ENCODE measurements at regions not wholly inside any gene's neighbourhood (a gene's known extent, or its start where the extent isn't known, plus 50 kb on each side); places are given as distances from the start of the nearest gene placed in this dataset.
"Not testable (repeated sequence)": the region's sequence is repeated elsewhere in the genome, so short reads cannot be mapped to it uniquely, and the experiment has no call there.

DNA sequence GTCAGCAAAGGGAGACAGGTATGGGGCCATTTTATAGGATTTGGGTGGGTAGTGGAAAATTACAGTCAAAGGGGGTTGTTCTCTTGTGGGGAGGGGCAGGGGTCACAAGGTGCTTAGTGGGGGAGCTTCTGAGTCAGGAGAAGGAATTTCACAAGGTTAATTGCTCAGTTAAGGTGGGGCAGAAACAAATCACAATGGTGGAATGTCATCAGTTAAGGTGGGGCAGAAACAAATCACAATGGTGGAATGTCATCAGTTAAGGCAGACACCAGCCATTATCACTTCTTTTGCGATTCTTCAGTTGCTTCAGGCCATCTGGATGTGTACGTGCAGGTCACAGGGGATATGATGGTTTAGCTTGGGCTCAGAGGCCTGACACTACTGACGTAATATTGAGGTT is 1077.6 kb downstream of the DNAJB9 start:
- not testable (repeated sequence) for DNase-seq

DNA sequence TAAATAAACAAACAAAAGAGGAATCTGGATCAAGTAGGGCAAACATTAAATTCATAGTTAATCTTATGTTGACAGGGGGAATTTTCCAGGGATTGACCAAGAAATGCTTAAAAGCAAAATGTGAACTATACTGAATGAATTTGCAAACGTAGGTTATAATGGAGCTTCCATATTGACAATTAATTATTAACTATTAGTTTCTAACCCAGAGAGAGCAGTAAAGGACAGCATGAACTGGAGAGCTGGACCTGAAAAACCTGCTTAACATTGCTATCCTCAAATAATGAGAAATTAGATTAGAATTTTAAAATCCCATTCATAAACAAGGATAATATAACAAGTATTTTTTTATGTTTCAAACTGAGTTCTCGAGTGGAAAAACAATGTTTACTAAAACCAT is 1089.6 kb downstream of the DNAJB9 start:
- no peak for DNase-seq

DNA sequence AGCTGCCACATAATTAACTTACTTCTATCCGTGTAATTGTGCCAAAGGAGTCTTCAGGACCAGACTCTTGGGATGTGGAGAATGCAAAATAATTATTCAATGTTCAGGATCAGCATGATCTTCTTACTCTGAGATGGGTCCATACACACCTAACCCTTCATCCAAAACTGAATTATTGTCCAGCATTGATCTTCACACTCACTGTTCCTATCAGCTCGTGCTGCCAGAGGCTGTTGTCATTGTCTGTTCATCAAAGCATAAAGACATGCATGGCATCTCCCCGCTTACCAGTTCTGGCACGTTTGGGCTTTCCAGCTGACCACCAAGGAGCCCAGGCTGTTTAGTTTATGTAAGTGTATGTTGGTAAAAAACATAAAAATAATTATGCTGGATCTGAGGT is 1090.7 kb downstream of the DNAJB9 start:
- no peak for DNase-seq

DNA sequence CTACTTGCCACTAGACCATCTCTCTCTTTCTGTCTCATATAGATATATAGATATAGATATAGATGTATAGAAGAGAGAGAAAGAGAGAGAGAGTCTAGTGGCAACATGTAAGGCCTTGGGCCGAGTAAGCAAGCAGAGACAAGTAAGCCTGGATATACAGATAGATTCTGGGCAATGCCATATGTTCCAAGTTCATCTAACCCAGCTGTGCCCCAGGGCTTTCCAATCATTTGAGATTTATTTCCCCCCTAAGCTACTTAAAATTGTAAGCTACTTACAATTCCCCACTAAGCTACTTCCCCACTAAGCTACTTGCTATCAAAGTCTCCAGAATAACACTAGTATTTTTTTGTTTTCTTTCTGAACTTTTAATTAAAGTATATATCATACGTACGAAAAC is 1094.1 kb downstream of the DNAJB9 start:
- DNase-seq = no peak

DNA sequence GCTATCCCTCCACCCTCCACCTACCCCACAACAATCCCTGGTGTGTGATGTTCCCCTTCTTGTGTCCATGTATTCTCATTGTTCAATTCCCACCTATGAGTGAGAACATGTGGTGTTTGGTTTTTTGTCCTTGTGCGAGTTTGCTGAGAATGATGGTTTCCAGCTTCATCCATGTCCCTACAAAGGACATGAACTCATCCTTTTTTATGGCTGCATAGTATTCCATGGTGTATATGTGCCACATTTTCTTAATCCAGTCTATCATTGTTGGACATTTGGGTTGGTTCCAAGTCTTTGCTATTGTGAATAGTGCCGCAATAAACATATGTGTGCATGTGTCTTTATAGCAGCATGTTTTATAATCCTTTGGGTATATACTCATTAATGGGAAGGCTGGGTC is 1117.6 kb downstream of the DNAJB9 start:
- DNase-seq = not testable (repeated sequence)

DNA sequence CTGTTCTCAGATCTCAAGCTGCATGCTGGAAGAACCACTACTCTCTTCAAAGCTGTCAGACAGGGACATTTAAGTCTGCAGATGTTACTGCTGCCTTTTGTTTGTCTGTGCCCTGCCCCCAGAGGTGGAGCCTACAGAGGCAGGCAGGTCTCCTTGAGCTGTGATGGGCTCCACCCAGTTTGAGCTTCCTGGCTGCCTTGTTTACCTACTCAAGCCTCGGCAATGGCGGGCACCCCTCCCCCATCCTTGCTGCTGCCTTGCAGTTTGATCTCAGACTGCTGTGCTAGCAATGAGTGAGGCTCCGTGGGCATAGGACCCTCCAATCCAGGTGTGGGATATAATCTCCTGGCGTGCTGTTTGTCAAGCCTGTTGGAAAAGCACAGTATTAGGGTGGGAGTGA is 1122.9 kb downstream of the DNAJB9 start:
- not testable (repeated sequence) for DNase-seq

DNA sequence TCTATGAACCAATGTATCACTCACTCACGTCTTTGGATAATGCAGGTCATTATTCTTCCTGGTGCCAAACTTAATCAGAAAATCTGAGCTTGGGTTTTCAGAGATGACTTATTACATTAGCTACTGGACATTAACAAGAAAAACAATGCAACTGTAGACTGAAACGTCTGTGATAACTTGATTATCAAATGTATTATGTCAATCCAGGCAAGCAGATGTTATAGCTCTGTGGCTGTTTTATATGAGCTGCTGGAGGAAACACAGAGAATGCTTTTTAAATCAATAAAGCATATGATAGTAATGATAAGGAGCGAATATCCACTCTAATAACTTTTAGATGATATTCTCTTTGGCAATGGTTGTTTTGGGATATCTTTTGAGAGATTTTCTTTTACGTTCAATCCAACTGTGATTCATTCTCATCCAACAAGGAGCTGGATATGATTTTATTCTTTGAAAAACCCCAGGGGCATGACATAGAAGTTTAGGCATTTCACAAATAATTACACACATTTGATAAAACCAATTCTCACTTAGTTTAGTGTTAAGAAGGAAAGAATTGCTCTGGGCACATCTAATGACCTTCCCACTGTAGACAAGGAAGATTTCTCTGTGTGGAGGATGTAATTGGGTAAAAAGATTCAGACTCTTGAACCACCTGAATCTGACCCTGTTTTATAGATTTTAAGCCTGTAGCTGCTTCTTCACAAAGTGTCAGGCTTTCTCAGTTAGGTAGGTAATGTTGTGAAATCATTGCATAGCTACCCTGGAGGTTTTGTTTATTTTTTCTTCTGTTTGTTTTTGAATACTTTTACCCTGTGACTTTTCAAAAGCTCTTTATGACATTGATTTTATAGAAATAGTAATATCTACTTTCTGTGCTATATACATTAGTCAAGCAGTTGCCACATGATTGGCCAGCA is 1124.7 kb downstream of the DNAJB9 start:
- no peak for DNase-seq

DNA sequence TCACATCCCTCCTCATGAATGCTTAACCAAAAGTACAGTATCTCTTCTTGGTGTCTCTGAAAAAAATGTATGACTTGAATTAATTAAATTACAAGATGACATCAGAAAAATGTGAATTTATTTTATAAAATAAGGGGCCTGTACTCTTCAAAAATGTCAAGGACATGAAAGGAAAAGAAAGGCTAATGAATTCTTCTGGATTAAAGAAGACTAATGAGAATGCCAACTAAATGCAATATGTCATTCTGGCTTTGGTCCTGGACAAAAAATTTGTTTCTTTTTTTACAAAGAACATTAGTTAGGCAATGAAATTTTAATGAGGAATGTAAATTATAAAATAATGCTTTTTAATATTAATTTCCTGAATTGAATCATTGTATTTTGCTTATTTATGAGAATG is 1125.7 kb downstream of the DNAJB9 start:
- DNase-seq = no peak

DNA sequence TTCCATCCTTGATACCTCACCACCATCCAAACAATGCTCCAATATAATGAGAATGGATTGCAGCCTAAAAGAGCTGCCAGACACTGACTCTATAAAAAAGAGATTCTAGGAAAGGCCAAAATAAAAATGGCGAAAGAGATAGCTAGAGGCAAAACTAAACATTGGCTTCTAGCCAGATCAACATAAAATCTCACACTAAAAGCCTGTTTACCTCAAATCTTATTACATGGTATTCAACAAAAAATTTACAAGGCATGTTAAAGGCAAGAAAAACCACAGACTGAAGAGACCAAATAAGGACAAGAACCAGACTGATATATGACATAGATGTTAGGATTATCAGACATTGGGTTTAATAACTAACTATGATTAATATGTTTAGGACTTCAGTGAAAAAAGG is 1127.0 kb downstream of the DNAJB9 start:
- DNase-seq = no peak

DNA sequence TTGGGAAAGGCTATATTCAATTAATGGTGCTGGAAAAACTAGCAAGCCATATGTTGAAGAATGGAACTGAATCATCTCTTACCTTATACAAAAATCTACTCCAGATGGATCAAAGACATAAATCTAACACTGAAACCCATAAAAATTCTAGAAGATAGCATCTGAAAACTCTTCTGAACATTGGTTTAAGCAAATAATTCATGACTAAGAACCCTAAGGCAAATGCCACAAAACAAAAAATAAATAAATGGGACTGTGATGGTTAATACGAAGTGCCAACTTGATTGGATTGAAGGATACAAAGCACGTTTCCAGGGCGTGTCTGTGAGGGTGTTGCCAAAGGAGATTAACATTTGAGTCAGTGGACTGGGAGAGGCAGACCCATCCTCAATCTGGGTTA is 1130.0 kb downstream of the DNAJB9 start:
- no peak for DNase-seq

DNA sequence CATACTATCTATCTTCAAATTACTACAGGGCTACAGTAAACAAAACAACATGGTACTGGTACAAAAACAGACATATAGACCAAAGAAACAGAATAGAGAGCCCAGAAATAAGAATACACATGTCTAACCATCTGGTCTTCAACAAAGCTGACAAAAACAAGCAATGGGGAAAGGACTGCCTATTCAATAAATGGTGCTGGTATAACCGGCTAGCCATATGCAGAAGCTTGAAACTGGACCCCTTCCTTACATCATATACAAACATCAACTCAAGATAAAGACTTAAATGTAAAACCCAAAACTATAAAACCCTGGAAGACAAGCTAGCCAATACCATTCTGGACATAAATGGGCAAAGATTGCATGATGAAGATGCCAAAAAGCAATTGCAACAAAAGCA is 1143.7 kb downstream of the DNAJB9 start:
- no peak for DNase-seq

DNA sequence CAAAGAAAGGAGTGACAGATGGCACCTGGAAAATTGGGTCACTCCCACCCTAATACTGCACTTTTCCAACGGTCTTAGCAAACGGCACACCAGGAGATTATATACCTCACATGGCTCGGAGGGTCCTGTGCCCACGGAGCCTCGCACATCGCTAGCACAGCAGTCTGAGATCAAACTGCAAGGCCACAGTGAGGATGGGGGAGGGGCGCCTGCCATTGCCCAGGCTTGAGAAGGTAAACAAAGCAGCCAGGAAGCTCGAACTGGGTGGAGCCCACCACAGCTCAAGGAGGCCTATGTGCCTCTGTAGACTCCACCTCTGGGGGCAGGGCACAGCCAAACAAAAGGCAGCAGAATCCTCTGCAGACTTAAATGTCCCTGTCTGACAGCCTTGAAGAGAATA is 1149.7 kb downstream of the DNAJB9 start:
- not testable (repeated sequence) for DNase-seq

DNA sequence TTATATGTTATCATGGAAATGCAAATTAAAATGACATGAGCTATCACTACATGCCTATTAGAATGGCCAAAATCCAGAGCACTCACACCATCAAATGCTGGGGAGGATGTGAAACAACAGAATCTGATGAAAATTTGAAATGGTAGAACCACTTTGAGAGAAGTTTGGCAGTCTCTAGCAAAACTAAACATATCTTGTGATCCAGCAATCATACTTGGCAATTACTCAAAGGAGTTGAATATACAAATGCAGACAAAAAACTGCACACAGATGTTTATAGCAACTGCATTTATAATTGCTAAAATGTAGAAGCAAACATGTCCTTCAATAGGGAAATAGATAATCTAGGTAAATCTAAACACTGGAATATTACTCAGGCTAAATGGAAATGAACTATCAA is 1164.9 kb downstream of the DNAJB9 start:
- DNase-seq = no peak

DNA sequence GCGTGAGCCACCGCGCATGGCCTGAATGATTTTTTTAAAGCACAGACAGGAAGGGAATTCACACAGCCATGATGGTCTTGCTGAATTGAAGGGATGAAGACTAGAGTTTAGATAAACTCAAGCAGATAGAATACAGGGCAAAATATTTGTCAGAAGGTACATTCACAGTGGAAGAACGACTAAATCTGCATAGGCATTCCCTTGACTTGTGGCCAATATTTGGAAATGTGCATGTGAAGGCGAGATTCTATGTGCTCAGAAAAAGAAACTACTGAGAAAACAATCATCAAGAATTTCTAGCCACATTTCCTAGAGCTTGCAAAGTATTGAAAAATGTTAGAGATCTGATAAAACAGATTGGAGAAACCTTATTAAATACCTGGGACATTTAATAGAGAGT is 1166.2 kb downstream of the DNAJB9 start:
- DNase-seq = no peak

DNA sequence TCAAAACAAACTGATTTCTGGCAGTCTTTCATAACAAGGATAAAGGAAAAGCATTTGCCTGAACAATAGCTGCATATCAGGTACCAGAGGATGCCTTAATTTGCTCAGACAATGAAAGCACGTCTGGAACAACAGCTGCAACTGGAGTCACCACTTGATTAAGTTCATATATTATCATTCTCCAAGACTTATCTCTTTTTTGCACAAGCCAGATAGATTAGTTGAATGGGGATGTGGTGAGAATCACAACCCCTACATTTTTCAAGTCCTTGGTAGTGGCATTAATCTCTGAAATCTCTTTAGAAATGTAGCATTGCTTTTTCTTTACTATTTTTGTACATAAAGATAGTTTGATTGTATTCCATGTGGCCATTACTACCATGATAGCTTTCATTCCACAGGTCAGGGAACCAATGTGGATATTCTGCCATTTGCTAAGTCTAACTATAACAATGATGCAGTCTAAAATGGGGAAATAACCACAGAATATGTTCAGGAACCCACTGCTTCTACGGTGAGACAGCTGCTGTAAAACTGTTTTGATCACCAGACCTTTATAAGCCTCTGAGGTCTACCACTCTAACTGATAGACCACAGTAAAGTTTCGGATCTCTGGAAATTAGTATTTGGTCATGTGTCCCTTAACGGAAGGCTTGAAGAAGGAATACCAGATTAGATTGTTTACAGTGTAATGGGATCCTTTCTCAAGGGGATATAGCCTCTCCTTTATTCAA is 1176.2 kb downstream of the DNAJB9 start:
- DNase-seq = no peak

DNA sequence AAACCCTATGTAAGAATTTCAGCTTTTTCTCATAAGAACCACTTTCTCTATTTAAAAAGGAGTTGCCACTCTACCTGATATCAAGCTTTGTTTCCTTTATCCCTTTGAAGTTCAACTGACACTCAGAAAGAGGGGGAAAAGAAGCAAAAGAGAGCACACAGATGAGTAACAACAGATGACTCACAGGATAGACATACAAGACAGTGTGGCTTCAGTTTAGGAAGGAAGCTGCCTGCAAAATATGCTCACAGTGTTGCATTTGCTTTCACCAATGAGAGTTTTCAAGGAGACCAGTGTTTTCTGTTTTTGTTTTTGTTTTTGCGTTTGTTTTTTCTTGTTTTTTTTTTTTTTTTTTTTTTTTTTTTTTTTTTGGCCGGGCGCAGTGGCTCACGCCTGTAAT is 1181.6 kb downstream of the DNAJB9 start:
- no peak for DNase-seq

DNA sequence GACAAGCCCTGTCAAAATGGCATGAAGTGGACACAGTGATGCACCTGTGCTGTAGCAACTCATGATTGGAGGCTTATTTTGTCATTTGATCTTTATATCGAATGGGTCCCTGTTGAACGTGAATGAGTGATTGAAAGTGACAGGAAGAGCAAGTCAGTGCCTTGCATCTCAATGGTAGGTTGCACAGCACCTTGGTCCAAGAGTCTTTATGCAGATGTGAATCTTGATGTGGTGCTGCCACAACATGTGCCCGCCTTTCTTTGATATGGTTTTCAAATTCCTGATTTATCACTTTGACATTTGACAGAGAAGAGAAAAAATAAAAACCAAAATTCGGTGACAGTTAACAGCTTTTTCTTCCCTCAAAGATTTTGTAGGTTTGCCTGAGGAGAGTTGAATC is 1182.4 kb downstream of the DNAJB9 start:
- DNase-seq = no peak

DNA sequence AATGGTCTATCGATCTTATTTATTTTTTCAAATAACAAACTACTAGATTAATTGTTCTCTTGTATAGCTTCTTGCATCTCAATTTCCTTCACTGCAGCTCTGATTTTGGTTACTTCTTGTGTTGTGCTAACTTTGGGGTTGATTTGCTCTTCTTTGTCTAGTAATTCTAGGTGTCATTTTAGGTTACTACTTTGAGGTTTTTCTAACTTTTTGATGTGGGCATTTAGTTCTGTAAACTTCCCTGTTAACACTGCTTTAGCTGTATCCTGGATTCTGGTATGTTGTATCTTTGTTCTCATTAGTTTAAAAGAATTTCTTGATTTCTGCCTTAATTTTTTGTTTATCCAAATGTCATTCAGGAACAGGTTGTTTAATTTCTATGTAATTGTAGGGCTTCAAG is 1188.0 kb downstream of the DNAJB9 start:
- no peak for DNase-seq

DNA sequence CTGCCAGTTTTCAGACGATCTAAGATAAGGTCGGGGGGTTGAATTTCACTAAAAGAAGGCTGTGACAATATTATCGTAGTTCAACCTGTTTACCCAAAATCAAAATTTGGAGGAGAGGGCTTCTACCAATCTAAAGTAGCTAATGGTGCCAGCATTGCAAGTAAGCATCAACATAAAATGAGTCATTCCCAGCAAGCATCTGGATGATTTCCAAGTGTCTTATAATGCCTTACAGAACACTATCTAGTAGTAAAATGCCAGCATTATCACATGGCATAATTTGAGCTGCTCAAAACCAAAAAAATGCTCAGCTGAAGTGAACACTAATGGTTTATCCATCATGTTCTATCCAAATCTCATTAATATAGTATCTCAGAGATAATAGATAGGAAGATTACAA is 1193.9 kb downstream of the DNAJB9 start:
- no peak for DNase-seq

DNA sequence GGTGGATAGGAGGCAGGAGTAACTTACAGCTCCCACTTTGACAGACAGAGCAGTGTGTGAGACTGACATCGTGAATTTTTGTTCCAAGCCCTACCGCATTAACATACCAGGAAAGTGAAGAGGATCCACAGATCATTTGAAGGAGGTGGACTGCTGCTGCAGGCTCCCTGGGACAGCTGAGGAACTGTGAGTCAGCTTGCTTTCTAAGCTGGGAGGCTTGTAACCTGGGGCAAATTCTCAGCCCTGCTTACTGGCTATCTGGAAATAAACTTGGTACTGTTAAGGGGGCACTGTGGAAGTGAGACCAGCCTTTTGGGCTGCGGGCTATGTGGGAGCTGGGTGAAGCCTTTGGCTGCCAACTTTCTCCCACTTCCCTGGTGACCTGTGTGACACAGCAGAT is 1202.5 kb downstream of the DNAJB9 start:
- DNase-seq = no peak

DNA sequence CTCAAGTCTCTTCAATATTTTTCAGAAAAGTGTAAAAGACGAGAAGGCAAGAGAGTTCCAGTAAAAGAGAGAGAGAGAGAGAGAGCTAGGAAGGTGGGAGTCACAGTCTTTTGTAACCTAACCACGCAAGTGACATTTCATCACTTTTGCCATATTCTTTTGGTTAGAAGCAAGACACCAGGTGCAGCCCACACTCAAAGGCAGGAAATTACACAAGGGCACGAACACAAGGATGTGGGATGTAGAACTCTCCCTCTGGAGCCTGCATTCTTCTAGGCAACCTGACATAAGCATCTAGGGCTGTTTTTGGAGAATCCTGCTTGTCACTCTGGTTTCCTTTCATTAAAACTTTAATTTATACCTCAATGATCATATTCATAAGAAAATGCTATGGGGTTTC is 1213.1 kb downstream of the DNAJB9 start:
- DNase-seq = no peak

DNA sequence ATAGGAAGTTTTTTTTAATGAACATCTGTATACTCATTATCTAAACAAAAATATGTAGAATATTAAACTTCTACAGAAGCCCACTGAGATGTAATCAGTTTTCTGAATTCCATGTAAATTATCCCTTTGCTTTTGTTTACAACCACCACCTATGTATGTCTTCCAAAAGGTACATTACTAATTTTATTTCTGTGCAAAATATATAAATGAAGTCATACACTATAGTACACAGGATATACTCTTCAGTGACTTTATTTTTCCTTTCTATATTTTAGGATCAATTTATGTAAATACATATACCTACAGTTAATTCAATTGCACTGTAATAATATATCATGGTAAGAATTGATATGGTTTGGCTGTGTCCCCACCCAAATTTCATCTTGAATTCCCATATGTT is 1236.9 kb downstream of the DNAJB9 start:
- DNase-seq = no peak

DNA sequence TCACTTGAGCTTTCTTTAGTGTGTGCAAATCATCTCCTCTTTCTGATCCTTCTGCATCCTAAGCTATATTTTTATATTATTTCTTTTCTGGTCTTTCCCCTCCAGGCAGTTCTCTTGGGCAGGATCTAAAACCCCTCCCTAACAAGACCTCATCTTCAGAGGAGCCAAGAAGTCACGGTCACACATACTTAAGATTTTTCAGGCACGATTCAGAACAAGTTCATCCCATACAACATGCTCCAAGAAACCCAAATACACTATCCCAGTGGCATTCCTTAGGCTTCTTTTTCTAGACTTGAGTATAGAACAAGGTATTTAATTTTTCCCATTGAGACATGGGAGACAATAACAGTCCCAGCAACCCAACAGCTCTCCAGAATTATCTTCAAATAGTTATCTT is 1251.5 kb downstream of the DNAJB9 start:
- DNase-seq = no peak

DNA sequence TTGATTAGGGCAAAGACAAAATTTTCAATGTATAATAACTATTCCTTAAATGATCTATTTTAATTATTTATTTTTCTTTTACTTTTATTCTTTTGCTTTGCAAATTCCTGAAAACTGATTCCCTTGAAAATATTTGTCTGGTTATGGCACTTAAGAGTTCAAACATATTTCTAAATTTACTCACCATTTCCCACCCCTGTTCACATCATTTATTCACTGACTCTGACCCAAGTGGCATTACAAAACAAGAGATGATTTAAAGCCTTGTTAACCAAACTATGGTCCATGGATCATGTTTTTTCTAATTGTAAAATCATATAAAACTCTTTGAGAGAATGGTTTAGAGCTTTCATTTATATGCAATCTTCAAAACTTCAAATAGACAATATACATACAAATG is 1256.1 kb upstream of the LRRN3 start:
- DNase-seq = no peak
